PC-3 (cell line): ENCODE measurements at regions not wholly inside any gene's neighbourhood (a gene's known extent, or its start where the extent isn't known, plus 50 kb on each side); places are given as distances from the start of the nearest gene placed in this dataset.

Experiments used
- ATAC-seq: fragments of 200-7000 bp; cut with Tn5 transposase; 2 replicates; pipeline ENCODE4 v1.9.1; 2020; ENCODE audit warnings: mild to moderate bottlenecking, moderate library complexity
- BruUV-seq: library from RNA; stranded (reverse); fragments of 400-500 nt; replicated peaks from 2 replicates; lab custom pipeline; 2021; lab: Mats Ljungman, UMichigan
- CTCF ChIA-PET: fragments of 300-600 bp; sonication (Branson Sonifier 250); formaldehyde crosslinking; loops from one replicate; lab custom pipeline; 2022; ENCODE audit warnings: antibody characterized with exemption; lab: Charles Lee
- POLR2A ChIA-PET: fragments of 300-600 bp; sonication (Branson Sonifier 250); formaldehyde crosslinking; loops from one replicate; lab custom pipeline; 2022; ENCODE audit warnings: antibody characterized with exemption; ENCODE audit not compliant: unreplicated experiment; lab: Charles Lee
- DNase-seq: peaks from one replicate; pipeline ENCODE4 v3.0.0-alpha.2; 2015
- H2AFZ ChIP-seq: fragments of 300-600 bp; sonication (generic); 2 replicates; pipeline ENCODE4 v1.6.0; 2016; ENCODE audit warnings: antibody characterized with exemption, low read length
- H3F3A ChIP-seq: fragments of 300-600 bp; sonication (generic); one replicate; pipeline ENCODE4 v1.6.0; 2017; ENCODE audit warnings: antibody characterized with exemption, low read length, control low read depth, mild to moderate bottlenecking; ENCODE audit not compliant: unreplicated experiment
- H3K27ac ChIP-seq: fragments of 300-600 bp; sonication (generic); 2 replicates; pipeline ENCODE4 v1.5.1; 2016; ENCODE audit warnings: mild to moderate bottlenecking, low read length
- H3K27me3 ChIP-seq: fragments of 300-600 bp; sonication (generic); 2 replicates; pipeline ENCODE4 v1.6.1; 2016; ENCODE audit warnings: low read length, mixed read lengths
- H3K36me3 ChIP-seq: fragments of 300-600 bp; sonication (generic); 2 replicates; pipeline ENCODE4 v1.6.1; 2016; ENCODE audit warnings: low read depth, mixed run types, low read length, mixed read lengths
- H3K4me1 ChIP-seq: fragments of 300-600 bp; sonication (generic); 2 replicates; pipeline ENCODE4 v1.5.1; 2016; ENCODE audit warnings: low read length; ENCODE audit not compliant: insufficient read depth
- H3K4me2 ChIP-seq: fragments of 300-600 bp; sonication (generic); 2 replicates; pipeline ENCODE4 v1.6.0; 2016; ENCODE audit warnings: low read length
- H3K4me3 ChIP-seq: fragments of 300-600 bp; sonication (generic); 2 replicates; pipeline ENCODE4 v1.5.1; 2016; ENCODE audit warnings: mild to moderate bottlenecking, low read length, mixed read lengths
- H3K79me2 ChIP-seq: fragments of 300-600 bp; sonication (generic); 2 replicates; pipeline ENCODE4 v1.6.1; 2017; ENCODE audit warnings: low read length, mixed read lengths
- H3K9ac ChIP-seq: fragments of 300-600 bp; sonication (generic); 2 replicates; pipeline ENCODE4 v1.6.0; 2016; ENCODE audit warnings: mild to moderate bottlenecking, low read length
- H3K9me2 ChIP-seq: fragments of 300-600 bp; sonication (generic); replicated peaks from 2 replicates; pipeline ENCODE4 v1.6.1; 2016; ENCODE audit warnings: mixed run types, low read length, mixed read lengths
- H3K9me3 ChIP-seq: fragments of 300-600 bp; sonication (generic); 2 replicates; pipeline ENCODE4 v1.6.1; 2016; ENCODE audit warnings: low read length, mixed read lengths
- H4K20me1 ChIP-seq: fragments of 300-600 bp; sonication (generic); 2 replicates; pipeline ENCODE4 v1.6.1; 2016; ENCODE audit warnings: low read length, mixed read lengths
- EZH2 ChIP-seq: fragments of 300-600 bp; sonication (generic); IDR thresholded peaks from one replicate; pipeline ENCODE4 v1.6.1; 2017; ENCODE audit warnings: antibody characterized with exemption, mild to moderate bottlenecking, low read length; ENCODE audit not compliant: unreplicated experiment
- EZH2phosphoT487 ChIP-seq: fragments of 300-600 bp; sonication (generic); IDR thresholded peaks from 2 replicates; pipeline ENCODE4 v1.6.1; 2018; ENCODE audit warnings: mild to moderate bottlenecking, antibody characterized with exemption, low read length, borderline replicate concordance
- intact Hi-C: fragments of 100-400 bp; cut with micrococcal nuclease; formaldehyde crosslinking; loops from 2 replicates; pipeline ENCODE4 v1.9.0; 2023
- TF ChIP-seq, protein P1 (sequence below): fragments of 300-600 bp; sonication (generic); conservative IDR thresholded peaks from 2 replicates; pipeline ENCODE4 v1.5.1; 2017; ENCODE audit warnings: antibody characterized with exemption, low read depth, mild to moderate bottlenecking, low read length

- BruUV-seq: no TSS peak
- no peaks in the 10 kb centered on the region for H3K9me3 ChIP-seq
- TF ChIP-seq EZH2: no peak
- TF ChIP-seq, protein P1, sequence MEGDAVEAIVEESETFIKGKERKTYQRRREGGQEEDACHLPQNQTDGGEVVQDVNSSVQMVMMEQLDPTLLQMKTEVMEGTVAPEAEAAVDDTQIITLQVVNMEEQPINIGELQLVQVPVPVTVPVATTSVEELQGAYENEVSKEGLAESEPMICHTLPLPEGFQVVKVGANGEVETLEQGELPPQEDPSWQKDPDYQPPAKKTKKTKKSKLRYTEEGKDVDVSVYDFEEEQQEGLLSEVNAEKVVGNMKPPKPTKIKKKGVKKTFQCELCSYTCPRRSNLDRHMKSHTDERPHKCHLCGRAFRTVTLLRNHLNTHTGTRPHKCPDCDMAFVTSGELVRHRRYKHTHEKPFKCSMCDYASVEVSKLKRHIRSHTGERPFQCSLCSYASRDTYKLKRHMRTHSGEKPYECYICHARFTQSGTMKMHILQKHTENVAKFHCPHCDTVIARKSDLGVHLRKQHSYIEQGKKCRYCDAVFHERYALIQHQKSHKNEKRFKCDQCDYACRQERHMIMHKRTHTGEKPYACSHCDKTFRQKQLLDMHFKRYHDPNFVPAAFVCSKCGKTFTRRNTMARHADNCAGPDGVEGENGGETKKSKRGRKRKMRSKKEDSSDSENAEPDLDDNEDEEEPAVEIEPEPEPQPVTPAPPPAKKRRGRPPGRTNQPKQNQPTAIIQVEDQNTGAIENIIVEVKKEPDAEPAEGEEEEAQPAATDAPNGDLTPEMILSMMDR: no peak
- no peak for TF ChIP-seq EZH2phosphoT487
- H3K27ac ChIP-seq: no peak overlapping the region
- no peaks in the 10 kb centered on the region for H3K4me1 ChIP-seq
- intact Hi-C loops: no loop called here
- DNase-seq (no peak), ATAC-seq (no peak)
- H3F3A ChIP-seq: no peaks in the 10 kb centered on the region
- POLR2A ChIA-PET: no interaction called here
- H3K27me3 ChIP-seq: no peaks in the 10 kb centered on the region
- no peaks in the 10 kb centered on the region for H3K79me2 ChIP-seq
- H3K4me3 ChIP-seq: no peak overlapping the region
- H3K36me3 ChIP-seq: no peaks in the 10 kb centered on the region
- H4K20me1 ChIP-seq: no peaks in the 10 kb centered on the region
- CTCF ChIA-PET: no interaction called here
- H3K9ac ChIP-seq: no peak overlapping the region
- H2AFZ ChIP-seq: no peak overlapping the region
- H3K9me2 ChIP-seq: no peaks in the 10 kb centered on the region
- H3K4me2 ChIP-seq: no peak overlapping the region
These were observed 92.0 kb upstream of the TPM1 start for GRCh38 chr15:62950462-62950931.

DNA sequence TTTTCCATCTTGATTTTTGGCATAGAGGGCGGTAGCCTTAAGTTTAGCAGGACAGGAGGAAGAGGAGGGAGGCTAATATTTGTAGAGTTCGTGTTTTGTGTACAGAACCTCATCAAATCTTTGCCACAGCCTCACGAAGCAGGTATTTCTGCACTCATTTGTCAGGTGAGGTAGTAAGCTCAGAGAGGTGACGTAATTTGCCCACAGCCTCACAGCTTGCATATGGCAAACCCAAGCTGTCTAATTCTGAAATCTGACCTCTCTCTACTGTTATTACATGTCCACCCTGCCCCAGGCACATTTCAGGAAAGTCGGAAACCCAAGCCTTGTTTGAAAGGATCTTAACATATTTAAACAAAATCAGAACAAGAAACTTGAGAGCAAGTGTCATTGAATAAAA, 91.1 kb upstream of the TPM1 start:
- intact Hi-C loops: no loop called here
- no peaks in the 10 kb centered on the region for H3K27me3 ChIP-seq
- no peak for ATAC-seq
- TF ChIP-seq, protein P1: no peak
- TF ChIP-seq EZH2 (no peak), EZH2phosphoT487 (no peak)
- no peaks in the 10 kb centered on the region for H3K9me2 ChIP-seq
- ChIA-PET CTCF (no interaction called here), POLR2A (no interaction called here)
- H2AFZ ChIP-seq: no peak overlapping the region
- no peaks in the 10 kb centered on the region for H3K79me2 ChIP-seq
- BruUV-seq: no TSS peak
- no peak for DNase-seq
- no peaks in the 10 kb centered on the region for H4K20me1 ChIP-seq
- no peak overlapping the region for H3K27ac ChIP-seq
- no peak overlapping the region for H3K9ac ChIP-seq
- no peaks in the 10 kb centered on the region for H3F3A ChIP-seq
- no peaks in the 10 kb centered on the region for H3K4me1 ChIP-seq
- H3K4me2 ChIP-seq: no peak overlapping the region
- H3K4me3 ChIP-seq: no peak overlapping the region
- no peaks in the 10 kb centered on the region for H3K36me3 ChIP-seq
- no peaks in the 10 kb centered on the region for H3K9me3 ChIP-seq

DNA sequence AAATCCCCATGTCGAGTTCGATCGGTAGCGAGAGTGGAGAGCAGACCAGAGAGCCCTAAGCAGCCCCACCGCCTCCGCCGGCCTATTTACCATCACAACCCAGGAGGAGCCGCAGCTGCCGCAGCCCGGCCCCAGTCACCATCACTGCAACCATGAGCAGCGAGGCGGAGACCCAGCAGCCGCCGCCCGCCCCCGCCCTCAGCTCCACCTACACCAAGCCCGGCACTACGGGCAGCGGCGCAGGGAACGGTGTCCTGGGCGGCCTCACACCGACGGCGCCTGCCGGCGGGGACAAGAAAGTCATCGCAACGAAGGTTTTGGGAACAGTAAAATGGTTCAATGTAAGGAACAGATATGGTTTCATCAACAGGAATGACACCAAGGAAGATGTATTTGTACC, 89.5 kb upstream of the TPM1 start:
- no peaks in the 10 kb centered on the region for H3K36me3 ChIP-seq
- no peak overlapping the region for H3K27ac ChIP-seq
- no peak overlapping the region for H3K4me2 ChIP-seq
- H3K27me3 ChIP-seq: no peaks in the 10 kb centered on the region
- no peak for ATAC-seq
- CTCF ChIA-PET: no interaction called here
- no peak overlapping the region for H2AFZ ChIP-seq
- H3K9me2 ChIP-seq: no peaks in the 10 kb centered on the region
- no peak for TF ChIP-seq EZH2phosphoT487
- TF ChIP-seq, protein P1: no peak
- no peak for TF ChIP-seq EZH2
- no peaks in the 10 kb centered on the region for H3F3A ChIP-seq
- intact Hi-C loops: no loop called here
- no peaks in the 10 kb centered on the region for H4K20me1 ChIP-seq
- H3K9me3 ChIP-seq: no peaks in the 10 kb centered on the region
- DNase-seq: no peak
- peaks cover 7% of the 10 kb centered on the region; the same call in 1 of the 2 replicates for H3K4me1 ChIP-seq
- H3K9ac ChIP-seq: no peak overlapping the region
- H3K4me3 ChIP-seq: no peak overlapping the region
- no TSS peak for BruUV-seq
- POLR2A ChIA-PET: no interaction called here
- no peaks in the 10 kb centered on the region for H3K79me2 ChIP-seq
